HG03108 (cell line): ENCODE measurements at regions not wholly inside any gene's neighbourhood (a gene's known extent, or its start where the extent isn't known, plus 50 kb on each side); places are given as distances from the start of the nearest gene placed in this dataset.

Source experiments
- ATAC-seq: cut with Tn5 transposase; IDR thresholded peaks from one replicate; pipeline ENCODE4 v1.9.1; 2021; ENCODE audit warnings: moderate library complexity; ENCODE audit not compliant: unreplicated experiment

GRCh38 chr6:167574431-167575151, 249.7 kb downstream of the TTLL2 start:
- ATAC-seq = no peak

- ATAC-seq = no peak
These were observed 250.3 kb downstream of the TTLL2 start for GRCh38 chr6:167575158-167575696.

GRCh38 chr6:167576050-167576741, 250.5 kb upstream of the AFDN start:
- ATAC-seq = no peak

DNA sequence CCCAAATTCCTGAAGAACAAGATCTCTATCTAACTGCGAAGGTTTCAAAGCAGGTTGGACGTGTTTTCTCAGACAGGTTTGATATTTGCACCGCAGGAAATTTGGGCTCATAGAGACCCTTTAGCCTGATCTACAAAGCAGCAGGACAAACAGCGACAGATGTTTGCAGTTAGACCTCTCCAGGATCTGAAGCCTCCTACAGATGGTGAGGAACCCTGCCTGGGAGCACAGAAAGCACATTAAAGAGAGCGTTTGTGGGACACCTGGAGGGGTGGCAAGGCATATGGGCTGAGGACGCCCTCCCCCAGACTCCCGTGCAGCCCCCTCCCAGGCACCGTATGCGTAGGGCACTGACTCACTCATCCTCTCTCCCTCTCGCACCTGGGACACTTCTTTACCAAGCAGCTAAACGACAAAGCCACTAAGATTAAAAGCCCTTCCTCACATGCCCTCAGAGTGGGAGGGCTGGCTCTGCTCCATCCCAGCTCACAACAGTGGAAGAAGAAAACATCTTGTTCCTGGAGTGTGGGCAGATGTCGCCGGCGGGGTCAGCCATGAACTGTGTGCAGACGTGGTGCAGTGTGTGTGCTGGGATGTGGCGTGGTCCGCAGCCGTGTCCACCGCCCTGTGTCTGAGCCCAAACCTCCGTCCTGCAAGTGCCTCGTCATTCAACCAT, 249.7 kb upstream of the AFDN start:
- ATAC-seq = no peak

- no peak for ATAC-seq
These were observed 248.8 kb upstream of the AFDN start for GRCh38 chr6:167577891-167578361.

GRCh38 chr6:167578371-167578901, 248.3 kb upstream of the AFDN start:
- ATAC-seq = no peak

DNA sequence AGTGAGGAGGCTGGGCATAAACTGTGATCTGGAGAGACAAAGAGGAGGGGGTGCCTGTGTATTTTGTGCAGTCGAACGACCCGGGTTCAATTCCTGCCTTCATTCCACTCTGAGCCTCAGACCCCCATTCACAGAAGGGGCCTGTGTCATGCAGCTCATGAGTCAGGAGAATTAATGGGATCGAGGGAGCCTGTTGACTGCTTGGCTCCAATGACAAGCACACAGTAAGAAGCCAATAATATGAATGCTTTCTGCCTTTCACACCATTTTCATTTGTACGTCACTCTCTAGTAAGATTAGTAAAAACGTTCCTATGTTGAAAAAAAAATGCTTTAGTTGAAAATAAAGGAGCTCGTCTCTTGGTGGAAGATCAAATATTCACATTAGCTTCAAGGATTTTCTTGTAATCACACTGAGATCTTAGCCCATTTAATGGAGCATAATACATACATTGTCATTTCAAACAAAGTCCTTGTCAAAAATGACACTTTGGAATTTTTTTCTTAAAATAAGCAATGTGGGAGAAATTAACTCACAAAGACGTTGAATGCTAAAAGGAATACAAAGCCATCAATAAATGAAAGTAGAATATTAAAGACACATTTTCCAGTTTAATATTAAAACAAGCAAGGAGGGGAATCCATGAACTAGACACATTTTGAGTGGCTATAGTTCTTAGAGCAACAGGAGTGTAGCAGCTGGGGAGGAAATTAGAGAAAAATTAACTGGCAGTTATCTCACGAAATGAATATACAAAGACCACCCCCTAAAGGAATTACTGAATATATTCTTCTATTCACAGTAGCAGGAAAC, 246.7 kb upstream of the AFDN start:
- ATAC-seq = no peak

GRCh38 chr6:167580619-167580911, 246.1 kb upstream of the AFDN start:
- ATAC-seq = no peak

DNA sequence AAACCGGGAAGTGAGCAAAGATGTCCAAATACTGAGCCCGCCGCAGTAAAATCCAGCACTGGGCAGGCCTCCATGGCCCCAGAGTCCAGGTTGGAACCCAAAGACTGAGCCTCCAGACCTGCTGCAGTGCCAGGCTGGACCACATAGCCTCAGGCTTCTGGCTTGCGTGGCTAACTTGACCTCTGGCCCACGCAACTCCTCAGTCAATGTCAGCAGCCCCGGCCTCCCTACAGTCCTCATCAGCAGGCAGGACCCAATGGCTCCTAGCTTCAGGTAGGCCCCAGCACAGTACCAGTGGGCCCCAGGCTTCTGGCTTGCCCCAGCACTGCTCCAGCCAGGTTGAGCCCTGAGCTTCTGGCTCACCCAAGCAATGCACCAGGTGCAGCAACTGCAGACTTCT, 245.1 kb upstream of the AFDN start:
- no peak for ATAC-seq

DNA sequence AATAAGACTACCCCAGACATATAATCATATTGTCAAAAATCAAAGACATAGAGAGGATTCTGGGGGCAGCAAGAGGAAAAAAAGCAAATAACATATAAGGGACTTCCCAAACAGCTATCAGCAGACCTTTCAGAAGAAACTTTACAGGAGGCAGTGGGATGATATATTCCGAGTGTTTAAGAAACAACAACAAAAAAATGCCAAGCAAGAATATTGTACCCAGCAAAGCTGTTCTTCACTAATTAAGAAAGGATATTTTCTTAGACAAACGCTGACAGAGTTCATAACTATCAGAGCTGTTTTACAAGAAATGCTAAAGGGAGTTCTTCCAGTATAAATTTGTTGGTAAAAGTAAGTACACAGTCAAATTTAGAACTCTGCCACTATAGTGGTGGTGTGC, 243.3 kb upstream of the AFDN start:
- no peak for ATAC-seq

DNA sequence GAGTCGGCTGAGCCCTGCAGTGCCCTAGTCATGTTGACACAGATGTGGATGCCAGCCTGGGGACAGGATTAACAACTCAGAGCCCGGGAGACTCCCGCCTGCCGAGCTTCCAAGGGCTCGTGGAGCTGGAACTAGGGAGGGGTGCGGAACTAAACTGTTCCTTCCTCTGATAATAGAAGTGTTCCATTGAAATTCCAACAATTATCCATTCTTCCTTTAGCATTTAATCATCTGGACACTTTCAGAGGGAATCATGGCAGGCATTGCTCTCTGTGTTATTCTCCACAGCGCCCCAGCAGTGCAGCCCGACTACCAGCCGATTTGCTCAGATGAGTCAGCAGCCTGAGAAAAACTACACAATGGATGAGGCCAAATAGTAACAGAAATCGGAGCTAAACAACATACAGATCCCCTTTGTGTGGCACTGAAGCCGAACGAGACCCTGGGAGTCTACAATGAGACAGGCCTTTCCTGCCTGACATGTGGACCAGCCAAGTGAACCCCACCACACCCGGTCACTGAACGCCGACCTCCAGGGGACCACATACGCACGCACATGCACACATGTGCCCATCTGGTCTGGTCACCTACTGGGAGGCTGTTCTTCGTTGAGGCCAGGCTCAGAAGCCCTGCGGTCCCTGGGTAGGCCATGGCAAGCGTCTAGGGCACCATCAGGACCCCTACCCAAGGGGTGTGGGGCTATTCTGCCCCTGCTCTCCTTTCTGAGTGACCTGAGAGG, 238.4 kb upstream of the AFDN start:
- no peak for ATAC-seq

DNA sequence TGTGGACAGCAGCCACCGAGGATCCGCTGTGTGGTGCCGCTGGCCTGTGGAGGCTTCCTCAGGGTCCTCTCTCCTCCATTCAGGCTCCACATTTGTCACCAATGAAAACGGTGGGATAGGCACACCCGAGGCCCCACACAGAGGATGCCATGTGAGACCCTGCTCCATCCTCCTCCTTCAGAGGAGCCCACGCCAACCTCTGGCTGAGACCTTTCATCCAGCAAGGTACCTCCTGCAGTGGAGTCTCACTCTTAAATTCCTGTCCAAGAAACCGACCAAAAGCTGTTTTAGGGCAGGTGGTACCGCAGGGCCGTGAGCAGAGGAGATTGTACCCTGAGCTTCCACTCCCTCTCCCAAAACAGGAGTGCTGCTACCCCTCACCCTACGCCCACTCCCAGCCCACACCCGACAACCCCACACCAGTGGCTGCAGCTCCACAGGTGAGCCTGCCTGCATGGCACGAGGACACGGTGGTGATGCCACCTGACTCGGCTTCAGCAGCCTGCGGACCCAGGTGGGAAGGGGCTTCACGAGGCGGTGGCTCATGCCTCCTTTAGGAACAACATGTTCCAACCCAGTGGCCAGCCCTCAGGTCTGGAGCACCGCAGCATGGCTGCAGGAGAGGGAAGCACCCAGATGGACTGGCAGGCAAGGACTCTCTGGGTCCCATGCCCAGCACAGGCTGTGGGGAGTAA, 237.6 kb upstream of the AFDN start:
- ATAC-seq = no peak

DNA sequence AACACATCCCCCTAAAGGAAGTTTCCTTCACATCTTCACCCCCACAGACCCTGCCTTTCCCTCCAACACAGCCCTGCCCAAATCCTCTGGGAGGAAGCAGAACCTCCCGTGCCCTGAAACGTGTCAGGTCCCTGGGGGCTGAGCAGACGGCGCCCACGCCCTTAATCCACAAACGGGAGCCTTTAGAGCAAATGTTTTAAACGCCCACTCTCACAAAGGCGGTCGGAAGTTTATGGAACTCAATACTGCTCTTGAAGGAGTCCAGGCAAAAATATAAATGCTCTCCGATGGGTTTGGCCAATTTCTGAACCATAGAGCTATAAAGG, 237.1 kb upstream of the AFDN start:
- ATAC-seq = no peak

DNA sequence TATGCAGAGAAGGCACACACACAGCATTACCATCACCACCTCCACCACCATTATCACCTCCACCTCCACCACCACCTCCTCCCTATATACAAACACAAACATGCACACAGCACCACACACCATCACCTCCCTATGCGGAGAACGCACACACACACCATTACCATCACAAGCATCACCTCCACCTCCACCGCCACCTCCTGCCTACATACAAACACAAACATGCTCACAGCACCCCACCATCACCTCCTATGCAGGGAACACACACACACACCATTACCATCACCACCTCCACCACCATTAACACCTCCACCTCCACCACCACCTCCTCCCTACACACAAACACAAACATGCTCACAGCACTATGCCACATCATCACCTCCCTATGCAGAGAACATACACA, 236.5 kb upstream of the AFDN start:
- ATAC-seq = no peak
